IMR-90 (cell line): ENCODE measurements at regions not wholly inside any gene's neighbourhood (a gene's known extent, or its start where the extent isn't known, plus 50 kb on each side); places are given as distances from the start of the nearest gene placed in this dataset.

ENCODE experiments used
- ATAC-seq: fragments of 200-7000 bp; cut with Tn5 transposase; 2 replicates; pipeline ENCODE4 v1.9.1; 2020; ENCODE audit warnings: low read depth, mild to moderate bottlenecking, moderate library complexity
- BruUV-seq: library from RNA; stranded (reverse); fragments of 400-500 nt; replicated peaks from 2 replicates; lab custom pipeline; 2021; lab: Mats Ljungman, UMichigan
- CTCF ChIA-PET: fragments of 300-600 bp; formaldehyde crosslinking; extraction: SDS; loops from one replicate; lab custom pipeline; 2021; ENCODE audit warnings: antibody characterized with exemption; lab: Yijun Ruan, JAX
- POLR2A ChIA-PET: fragments of 300-600 bp; sonication (Branson Sonifier 250); formaldehyde crosslinking; loops from one replicate; lab custom pipeline; 2022; ENCODE audit warnings: antibody characterized with exemption; ENCODE audit not compliant: unreplicated experiment; lab: Charles Lee
- DNase-seq: peaks from one replicate; pipeline ENCODE4 v3.0.0; 2013
- H2AFZ ChIP-seq: replicated peaks from 2 replicates; pipeline ENCODE3; 2013; ENCODE audit warnings: low read length, mild to moderate bottlenecking; ENCODE audit not compliant: poor library complexity
- H2AK5ac ChIP-seq: 2 replicates; pipeline ENCODE4 v1.6.1; 2013; ENCODE audit warnings: low read depth, low read length, inconsistent platforms
- H2AK9ac ChIP-seq: replicated peaks from 2 replicates; pipeline ENCODE3; 2013; ENCODE audit warnings: mild to moderate bottlenecking, low read depth, low read length, moderate library complexity; ENCODE audit not compliant: poor library complexity
- H2BK120ac ChIP-seq: 2 replicates; pipeline ENCODE4 v1.6.1; 2013; ENCODE audit warnings: low read depth, low read length, inconsistent platforms
- H2BK15ac ChIP-seq: 3 replicates; pipeline ENCODE4 v1.6.1; 2013; ENCODE audit warnings: low read depth, low read length, inconsistent platforms
- H2BK20ac ChIP-seq: 2 replicates; pipeline ENCODE4 v1.6.1; 2013; ENCODE audit warnings: low read depth, mild to moderate bottlenecking, inconsistent platforms, low read length, moderate library complexity
- H2BK5ac ChIP-seq: 2 replicates; pipeline ENCODE4 v1.6.1; 2013; ENCODE audit warnings: mild to moderate bottlenecking, low read depth, low read length, inconsistent platforms; ENCODE audit not compliant: poor library complexity, severe bottlenecking
- H3K14ac ChIP-seq: replicated peaks from 2 replicates; pipeline ENCODE4 v1.6.1; 2013; ENCODE audit warnings: low read depth, low read length, inconsistent platforms
- H3K18ac ChIP-seq: 2 replicates; pipeline ENCODE4 v1.6.1; 2013; ENCODE audit warnings: low read depth, low read length, control low read depth
- H3K23ac ChIP-seq: 2 replicates; pipeline ENCODE4 v1.6.1; 2013; ENCODE audit warnings: low read depth, low read length, inconsistent platforms
- H3K27ac ChIP-seq: 2 replicates; pipeline ENCODE4 v1.5.1; 2013; ENCODE audit warnings: mild to moderate bottlenecking, control low read depth, low read length; ENCODE audit not compliant: insufficient read depth
- H3K27me3 ChIP-seq: 2 replicates; pipeline ENCODE4 v1.6.1; 2013; ENCODE audit warnings: low read length; ENCODE audit not compliant: control insufficient read depth, insufficient read depth
- H3K36me3 ChIP-seq: 2 replicates; pipeline ENCODE4 v1.6.1; 2013; ENCODE audit warnings: low read length, mixed read lengths; ENCODE audit not compliant: control insufficient read depth, insufficient read depth
- H3K4ac ChIP-seq: 2 replicates; pipeline ENCODE4 v1.6.1; 2013; ENCODE audit warnings: low read depth, low read length, inconsistent platforms
- H3K4me1 ChIP-seq: 2 replicates; pipeline ENCODE4 v1.6.1; 2013; ENCODE audit warnings: low read length, mixed read lengths; ENCODE audit not compliant: control insufficient read depth, insufficient read depth
- H3K4me2 ChIP-seq: 2 replicates; pipeline ENCODE4 v1.6.1; 2013; ENCODE audit warnings: low read depth, mild to moderate bottlenecking, control low read depth, low read length, moderate library complexity
- H3K4me3 ChIP-seq: 2 replicates; pipeline ENCODE4 v1.5.1; 2013; ENCODE audit warnings: low read depth, mild to moderate bottlenecking, control low read depth, low read length, moderate library complexity; ENCODE audit not compliant: insufficient read depth
- H3K56ac ChIP-seq: 2 replicates; pipeline ENCODE4 v1.6.1; 2013; ENCODE audit warnings: low read length, inconsistent platforms; ENCODE audit not compliant: insufficient read depth; ENCODE audit errors: extremely low read depth
- H3K79me1 ChIP-seq, 2 experiments: 2 replicates each; pipeline ENCODE4 v1.6.1; 2013; ENCODE audit warnings: low read length in 2 of 2, inconsistent platforms in 1 of 2, low read depth in 1 of 2
- H3K9ac ChIP-seq: 2 replicates; pipeline ENCODE4 v1.6.1; 2013; ENCODE audit warnings: low read depth, low read length, control low read depth
- H3K9me1 ChIP-seq: 2 replicates; pipeline ENCODE4 v1.6.1; 2013; ENCODE audit warnings: low read length, inconsistent platforms; ENCODE audit not compliant: insufficient read depth
- H3K9me3 ChIP-seq: 2 replicates; pipeline ENCODE4 v1.6.1; 2013; ENCODE audit warnings: low read length; ENCODE audit not compliant: control insufficient read depth, insufficient read depth
- H4K20me1 ChIP-seq: 2 replicates; pipeline ENCODE4 v1.6.1; 2013; ENCODE audit warnings: low read length, inconsistent platforms; ENCODE audit not compliant: insufficient read depth
- H4K5ac ChIP-seq: 2 replicates; pipeline ENCODE4 v1.6.1; 2013; ENCODE audit warnings: mild to moderate bottlenecking, low read depth, low read length, control low read depth
- H4K8ac ChIP-seq, 2 experiments: 2 replicates each; pipeline ENCODE4 v1.6.1; 2013; ENCODE audit warnings: low read depth in 2 of 2, low read length in 2 of 2, control low read depth in 1 of 2, inconsistent platforms in 1 of 2
- H4K91ac ChIP-seq: 2 replicates; pipeline ENCODE4 v1.6.1; 2013; ENCODE audit warnings: low read depth, low read length, inconsistent platforms; ENCODE audit not compliant: insufficient read depth
- BHLHE40 ChIP-seq: fragments of 150-350 bp; IDR thresholded peaks from 2 replicates; pipeline ENCODE4 v1.6.1; 2016; ENCODE audit warnings: mild to moderate bottlenecking, low read depth, low read length
- CEBPB ChIP-seq: IDR thresholded peaks from 2 replicates; pipeline ENCODE4 v1.6.1; 2012; ENCODE audit warnings: low read depth, low read length, improper control_type of control experiment
- CHD1 ChIP-seq: IDR thresholded peaks from 2 replicates; pipeline ENCODE4 v1.6.1; 2012; ENCODE audit warnings: low read depth, low read length, improper control_type of control experiment
- FOS ChIP-seq: fragments of 150-350 bp; IDR thresholded peaks from 2 replicates; pipeline ENCODE4 v1.6.1; 2016; ENCODE audit warnings: low read depth, low read length
- MAFK ChIP-seq: IDR thresholded peaks from 2 replicates; pipeline ENCODE4 v1.6.1; 2012; ENCODE audit warnings: low read depth, low read length, improper control_type of control experiment
- RAD21 ChIP-seq: IDR thresholded peaks from 2 replicates; pipeline ENCODE4 v1.6.1; 2012; ENCODE audit warnings: low read length, improper control_type of control experiment
- RCOR1 ChIP-seq: IDR thresholded peaks from 2 replicates; pipeline ENCODE4 v1.6.1; 2012; ENCODE audit warnings: mild to moderate bottlenecking, low read length, improper control_type of control experiment; ENCODE audit not compliant: insufficient replicate concordance
- SMC3 ChIP-seq: fragments of 150-350 bp; IDR thresholded peaks from 2 replicates; pipeline ENCODE4 v1.6.1; 2016; ENCODE audit warnings: low read depth, mild to moderate bottlenecking, antibody characterized with exemption, low read length, moderate library complexity
- WGBS, 2 experiments: methylation state at CpG; one replicate each; pipeline versions ENCODE4 v1.1.5 to v1.1.7; 2013; ENCODE audit warnings: missing lambda C conversion rate in 2 of 2; ENCODE audit not compliant: insufficient read length in 1 of 2; ENCODE audit errors: extremely low coverage in 2 of 2; 5-methylcytosine and 5-hydroxymethylcytosine counted together
- dilution Hi-C: fragments of 300-500 bp; cut with HindIII; formaldehyde crosslinking; loops from one replicate; pipeline ENCODE4 v1.14.3; 2018; ENCODE audit warnings: low sequenced_read_pairs; ENCODE audit not compliant: unreplicated experiment
- in situ Hi-C: fragments of 300-500 bp; cut with MboI; formaldehyde crosslinking; loops from 3 replicates; pipeline ENCODE4 v1.14.3; 2019; ENCODE audit warnings: low sequenced_read_pairs, inconsistent platforms, mixed read lengths
- intact Hi-C: fragments of 100-400 bp; cut with micrococcal nuclease; formaldehyde crosslinking; loops from 2 replicates; pipeline ENCODE4 v1.10.0; 2022
- TF ChIP-seq, protein P1 (sequence below): fragments of 150-350 bp; IDR thresholded peaks from 2 replicates; pipeline ENCODE4 v1.6.1; 2016; ENCODE audit warnings: low read depth, mild to moderate bottlenecking, low read length, moderate library complexity, borderline replicate concordance

GRCh38 chr7:25503306-25503705, 275.0 kb upstream of the NPVF start:
- intact Hi-C loops: no loop called here
- H4K5ac ChIP-seq: no peak overlapping the region
- in situ Hi-C loops: no loop called here

More at GRCh38 chr7:25503306-25503705, 275.0 kb upstream of the NPVF start:
- POLR2A ChIA-PET: no interaction called here
- Histone ChIP-seq H4K20me1 (no peaks in the 10 kb centered on the region), H3K27me3 (no peaks in the 10 kb centered on the region), H3K4ac (no peak overlapping the region), H3K56ac (no peak overlapping the region), H3K23ac (no peak overlapping the region), H3K9ac (no peak overlapping the region), H2AK5ac (no peak overlapping the region), H3K4me2 (no peak overlapping the region), H2BK15ac (no peak overlapping the region), H2BK20ac (no peak overlapping the region), H3K9me3 (no peaks in the 10 kb centered on the region), H4K91ac (no peak overlapping the region), H3K4me3 (no peak overlapping the region), H3K9me1 (no peaks in the 10 kb centered on the region), H3K27ac (no peak overlapping the region), H3K4me1 (no peaks in the 10 kb centered on the region), H3K36me3 (no peaks in the 10 kb centered on the region), H2BK120ac (no peak overlapping the region), H2AFZ (no peak overlapping the region), H3K79me1 (no peaks in the 10 kb centered on the region), H2AK9ac (no peak overlapping the region), H3K14ac (no peak overlapping the region), H3K18ac (no peak overlapping the region), H2BK5ac (no peak overlapping the region), H4K8ac (no peak overlapping the region)
- DNase-seq: no peak
- WGBS, 2 experiments: no CpG with 5 or more reads among the region's 2 CpGs
- no TSS peak for BruUV-seq
- CTCF ChIA-PET: no interaction called here
- dilution Hi-C loops: no loop called here
- no peak for ATAC-seq
- TF ChIP-seq RAD21 (no peak), RCOR1 (no peak), FOS (no peak), MAFK (no peak), CHD1 (no peak), CEBPB (no peak), SMC3 (no peak), BHLHE40 (no peak)
- TF ChIP-seq, protein P1, sequence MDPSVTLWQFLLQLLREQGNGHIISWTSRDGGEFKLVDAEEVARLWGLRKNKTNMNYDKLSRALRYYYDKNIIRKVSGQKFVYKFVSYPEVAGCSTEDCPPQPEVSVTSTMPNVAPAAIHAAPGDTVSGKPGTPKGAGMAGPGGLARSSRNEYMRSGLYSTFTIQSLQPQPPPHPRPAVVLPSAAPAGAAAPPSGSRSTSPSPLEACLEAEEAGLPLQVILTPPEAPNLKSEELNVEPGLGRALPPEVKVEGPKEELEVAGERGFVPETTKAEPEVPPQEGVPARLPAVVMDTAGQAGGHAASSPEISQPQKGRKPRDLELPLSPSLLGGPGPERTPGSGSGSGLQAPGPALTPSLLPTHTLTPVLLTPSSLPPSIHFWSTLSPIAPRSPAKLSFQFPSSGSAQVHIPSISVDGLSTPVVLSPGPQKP: no peak
